ENCODE measurements at regions not wholly inside any gene's neighbourhood (a gene's known extent, or its start where the extent isn't known, plus 50 kb on each side); places are given as distances from the start of the nearest gene placed in this dataset.

GRCh38 chr20:22814471-22815205 lies 220.5 kb upstream of the SSTR4 start:
- TF ChIP-seq EZH2phosphoT487 (IDR thresholded peaks at IDR 0.05) = no peak
- no peak for TF ChIP-seq CTCF (IDR thresholded peaks at IDR 0.05)
